MG63 (cell line): ENCODE measurements at regions not wholly inside any gene's neighbourhood (a gene's known extent, or its start where the extent isn't known, plus 50 kb on each side); places are given as distances from the start of the nearest gene placed in this dataset.

Experiments used
- DNase-seq: peaks from one replicate; pipeline ENCODE4 v3.0.0-alpha.2; 2020
- H3K27me3 ChIP-seq: fragments of 250-450 bp; sonication (Bioruptor Pico); 2 replicates; pipeline ENCODE4 v1.5.1; 2020; ENCODE audit warnings: mild to moderate bottlenecking, moderate library complexity
- H3K36me3 ChIP-seq: fragments of 250-450 bp; sonication (Bioruptor Pico); 2 replicates; pipeline ENCODE4 v1.5.1; 2020; ENCODE audit warnings: mild to moderate bottlenecking, moderate library complexity
- H3K4me3 ChIP-seq: fragments of 250-450 bp; sonication (Bioruptor Pico); 2 replicates; pipeline ENCODE4 v1.5.1; 2020; ENCODE audit warnings: mild to moderate bottlenecking, moderate library complexity
- H3K9me3 ChIP-seq: fragments of 250-450 bp; sonication (Bioruptor Pico); 2 replicates; pipeline ENCODE4 v1.5.1; 2020; ENCODE audit warnings: mild to moderate bottlenecking, moderate library complexity

DNA sequence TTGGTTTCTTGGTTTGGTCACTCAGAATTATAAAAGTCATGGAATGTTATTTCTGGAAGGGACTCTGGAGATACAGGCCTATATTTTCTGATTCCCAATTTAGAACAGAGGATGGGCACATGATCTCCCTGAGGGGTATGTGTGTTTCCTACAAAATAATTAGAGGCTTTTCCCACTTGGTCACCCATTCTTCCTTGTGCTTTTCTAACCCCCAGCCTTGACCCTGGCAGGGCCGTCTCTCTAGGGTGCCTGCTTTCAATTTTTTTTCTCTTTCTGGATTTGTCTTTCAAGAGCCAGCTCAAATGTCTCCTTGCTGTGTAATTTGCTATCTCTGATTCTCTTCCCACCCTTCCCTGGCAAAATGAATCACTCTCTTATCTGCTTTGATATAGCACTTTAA lies 131.9 kb downstream of the HLX start:
- no peak for DNase-seq
- Histone ChIP-seq H3K9me3 (peaks cover 3% of the 10 kb centered on the region; the same call in 1 of the 2 replicates), H3K27me3 (no peaks in the 10 kb centered on the region), H3K4me3 (no peak overlapping the region), H3K36me3 (no peaks in the 10 kb centered on the region)

- H3K36me3 ChIP-seq: no peaks in the 10 kb centered on the region
- no peak for DNase-seq
- H3K4me3 ChIP-seq: no peak overlapping the region
- H3K27me3 ChIP-seq: no peaks in the 10 kb centered on the region
- peaks cover 3% of the 10 kb centered on the region; the same call in 1 of the 2 replicates for H3K9me3 ChIP-seq
Measured at GRCh38 chr1:221012120-221012519, 132.9 kb downstream of the HLX start.

- H3K4me3 ChIP-seq: no peak overlapping the region
- no peaks in the 10 kb centered on the region for H3K36me3 ChIP-seq
- no peaks in the 10 kb centered on the region for H3K9me3 ChIP-seq
- no peaks in the 10 kb centered on the region for H3K27me3 ChIP-seq
- no peak for DNase-seq
Measured at GRCh38 chr1:221013691-221014660, 134.7 kb downstream of the HLX start.

- Histone ChIP-seq H3K4me3 (no peak overlapping the region), H3K36me3 (no peaks in the 10 kb centered on the region), H3K27me3 (no peaks in the 10 kb centered on the region), H3K9me3 (no peaks in the 10 kb centered on the region)
- no peak for DNase-seq
Measured at GRCh38 chr1:221015159-221015790, 136.0 kb downstream of the HLX start.

- Histone ChIP-seq H3K4me3 (no peak overlapping the region), H3K9me3 (no peaks in the 10 kb centered on the region), H3K36me3 (no peaks in the 10 kb centered on the region), H3K27me3 (no peaks in the 10 kb centered on the region)
- no peak for DNase-seq
Measured at GRCh38 chr1:221016751-221017150, 137.5 kb downstream of the HLX start.

DNA sequence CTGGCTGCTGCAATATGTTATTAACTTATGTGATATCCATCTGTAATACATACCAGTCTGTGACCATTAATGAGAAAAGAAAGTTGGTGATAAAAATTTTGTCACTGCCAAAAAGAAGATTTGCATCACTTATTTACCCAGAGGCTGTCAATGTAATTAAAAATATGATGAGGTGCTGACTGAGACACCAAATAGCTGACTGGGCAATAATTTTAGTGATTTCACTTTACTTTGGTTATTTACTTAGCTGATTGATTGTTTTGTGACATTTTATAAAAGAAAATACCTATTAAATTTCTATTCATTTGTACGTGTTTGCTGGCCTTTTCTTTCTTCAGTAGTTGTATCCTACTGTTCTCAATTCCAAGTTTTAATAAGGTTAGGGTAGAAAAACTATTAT lies 139.2 kb downstream of the HLX start:
- H3K36me3 ChIP-seq: no peaks in the 10 kb centered on the region
- no peaks in the 10 kb centered on the region for H3K27me3 ChIP-seq
- DNase-seq: no peak
- H3K9me3 ChIP-seq: no peaks in the 10 kb centered on the region
- H3K4me3 ChIP-seq: no peak overlapping the region

- Histone ChIP-seq H3K4me3 (no peak overlapping the region), H3K27me3 (no peaks in the 10 kb centered on the region), H3K9me3 (no peaks in the 10 kb centered on the region), H3K36me3 (no peaks in the 10 kb centered on the region)
- no peak for DNase-seq
Measured at GRCh38 chr1:221022331-221022730, 143.1 kb downstream of the HLX start.

- no peak overlapping the region for H3K4me3 ChIP-seq
- no peaks in the 10 kb centered on the region for H3K9me3 ChIP-seq
- no peak for DNase-seq
- no peaks in the 10 kb centered on the region for H3K27me3 ChIP-seq
- no peaks in the 10 kb centered on the region for H3K36me3 ChIP-seq
Measured at GRCh38 chr1:221023482-221023881, 144.2 kb downstream of the HLX start.

- no peaks in the 10 kb centered on the region for H3K36me3 ChIP-seq
- no peaks in the 10 kb centered on the region for H3K9me3 ChIP-seq
- H3K4me3 ChIP-seq: no peak overlapping the region
- no peak for DNase-seq
- H3K27me3 ChIP-seq: no peaks in the 10 kb centered on the region
Measured at GRCh38 chr1:221025501-221025900, 146.3 kb downstream of the HLX start.

GRCh38 chr1:221025956-221026355 lies 146.7 kb downstream of the HLX start:
- no peak for DNase-seq
- no peaks in the 10 kb centered on the region for H3K9me3 ChIP-seq

GRCh38 chr1:221029981-221030649 lies 150.9 kb downstream of the HLX start:
- Histone ChIP-seq H3K9me3 (no peaks in the 10 kb centered on the region), H3K4me3 (no peak overlapping the region), H3K36me3 (no peaks in the 10 kb centered on the region), H3K27me3 (no peaks in the 10 kb centered on the region)
- DNase-seq: no peak

More at GRCh38 chr1:221025956-221026355, 146.7 kb downstream of the HLX start:
- no peaks in the 10 kb centered on the region for H3K36me3 ChIP-seq
- no peak overlapping the region for H3K4me3 ChIP-seq
- no peaks in the 10 kb centered on the region for H3K27me3 ChIP-seq

DNA sequence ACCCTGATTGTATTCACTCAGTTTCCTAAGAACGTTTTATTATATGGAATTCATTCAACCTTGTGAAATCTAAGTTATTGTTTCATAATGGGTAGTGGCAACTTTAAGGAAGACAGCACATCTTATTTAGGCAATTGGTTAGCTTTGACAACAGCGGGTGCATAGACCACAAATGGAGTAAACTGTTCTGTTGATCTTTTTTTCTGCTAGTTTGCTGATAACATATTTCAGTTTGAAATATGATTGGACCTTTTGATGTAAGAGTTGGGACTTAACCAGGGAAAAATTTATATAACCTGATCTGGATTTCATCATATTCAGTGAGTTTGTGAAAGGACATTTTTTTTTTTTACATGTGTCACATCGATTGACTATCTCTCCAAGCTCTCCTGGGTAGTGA lies 151.7 kb downstream of the HLX start:
- Histone ChIP-seq H3K4me3 (no peak overlapping the region), H3K27me3 (no peaks in the 10 kb centered on the region), H3K9me3 (no peaks in the 10 kb centered on the region), H3K36me3 (no peaks in the 10 kb centered on the region)
- DNase-seq: no peak

GRCh38 chr1:221031458-221032203 lies 152.4 kb downstream of the HLX start:
- Histone ChIP-seq H3K9me3 (no peaks in the 10 kb centered on the region), H3K27me3 (no peaks in the 10 kb centered on the region), H3K4me3 (no peak overlapping the region), H3K36me3 (no peaks in the 10 kb centered on the region)
- DNase-seq: no peak

DNA sequence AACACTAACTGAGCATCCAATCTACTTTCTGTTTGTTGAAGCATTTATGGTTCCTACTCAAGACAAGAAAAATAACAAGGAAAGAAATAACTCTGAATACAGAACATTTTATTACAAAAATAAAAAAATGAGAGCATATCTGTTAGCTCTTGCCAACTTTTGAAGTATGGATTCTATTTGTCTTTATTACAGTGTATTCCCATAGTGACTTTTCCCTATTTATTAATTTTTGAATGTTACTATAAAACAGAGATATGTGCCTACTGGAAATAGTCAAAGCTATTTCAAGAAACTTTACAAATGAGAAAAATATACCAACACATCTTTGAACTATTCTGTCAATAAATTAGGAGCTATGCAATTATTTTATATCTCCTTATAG lies 153.0 kb downstream of the HLX start:
- H3K9me3 ChIP-seq: no peaks in the 10 kb centered on the region
- H3K4me3 ChIP-seq: no peak overlapping the region
- H3K27me3 ChIP-seq: no peaks in the 10 kb centered on the region
- DNase-seq: no peak
- no peaks in the 10 kb centered on the region for H3K36me3 ChIP-seq

- H3K4me3 ChIP-seq: no peak overlapping the region
- peak; percentile 59 for DNase-seq
- no peaks in the 10 kb centered on the region for H3K36me3 ChIP-seq
- no peaks in the 10 kb centered on the region for H3K9me3 ChIP-seq
- no peaks in the 10 kb centered on the region for H3K27me3 ChIP-seq
Measured at GRCh38 chr1:221032637-221033280, 153.5 kb downstream of the HLX start.

GRCh38 chr1:221035662-221036153 lies 156.5 kb downstream of the HLX start:
- H3K36me3 ChIP-seq: no peaks in the 10 kb centered on the region
- peak; percentile 60 for DNase-seq
- H3K9me3 ChIP-seq: no peaks in the 10 kb centered on the region
- no peak overlapping the region for H3K4me3 ChIP-seq
- H3K27me3 ChIP-seq: no peaks in the 10 kb centered on the region
